Large intestine (tissue), 3 donors: ENCODE measurements at regions not wholly inside any gene's neighbourhood (a gene's known extent, or its start where the extent isn't known, plus 50 kb on each side); places are given as distances from the start of the nearest gene placed in this dataset.

Experiments used
- DNase-seq, 2 donors: peaks; one replicate each; pipeline versions ENCODE4 v3.0.0 to v3.0.0-alpha.2; 2013
- H3K27ac ChIP-seq: one replicate; pipeline ENCODE4 v1.5.1; 2013; ENCODE audit warnings: low read length
- H3K27me3 ChIP-seq: 2 replicates; pipeline ENCODE4 v1.6.1; 2013; ENCODE audit warnings: low read length; ENCODE audit not compliant: control insufficient read depth, insufficient read depth
- H3K36me3 ChIP-seq: 2 replicates; pipeline ENCODE4 v1.6.1; 2013; ENCODE audit warnings: low read length; ENCODE audit not compliant: control insufficient read depth, insufficient read depth
- H3K4me1 ChIP-seq: one replicate; pipeline ENCODE4 v1.6.1; 2013; ENCODE audit warnings: low read length; ENCODE audit not compliant: control insufficient read depth, insufficient read depth
- H3K4me3 ChIP-seq: one replicate; pipeline ENCODE4 v1.5.1; 2013; ENCODE audit warnings: low read length
- H3K9me3 ChIP-seq: one replicate; pipeline ENCODE4 v1.6.1; 2013; ENCODE audit warnings: mild to moderate bottlenecking, low read depth, low read length, moderate library complexity; ENCODE audit not compliant: control insufficient read depth
- WGBS: methylation state at CpG from one replicate; pipeline ENCODE4 v1.1.5; 2013; ENCODE audit warnings: low lambda C conversion rate; ENCODE audit not compliant: insufficient coverage; 5-methylcytosine and 5-hydroxymethylcytosine counted together

DNA sequence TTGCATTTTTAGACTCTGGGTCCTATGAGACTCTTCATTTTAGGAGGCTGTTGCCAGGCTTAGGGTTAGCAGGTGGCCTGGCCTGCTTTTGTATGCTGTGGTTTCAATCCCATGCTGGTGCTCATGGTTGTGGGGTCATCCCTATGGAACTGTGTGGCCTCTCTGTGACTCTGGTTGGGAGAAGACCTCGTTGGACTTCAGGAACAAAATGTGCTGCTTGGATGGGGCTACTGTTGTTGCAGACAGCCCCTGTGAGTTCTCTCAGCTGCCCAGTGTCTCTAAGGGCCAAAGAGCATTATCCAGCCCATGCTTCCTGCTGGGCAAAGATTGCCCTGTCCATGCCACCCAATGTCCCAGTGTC lies 169.5 kb upstream of the S1PR3 start:
- Histone ChIP-seq H3K27ac (no peak overlapping the region), H3K27me3 (no peaks in the 10 kb centered on the region)
- no CpG with 5 or more reads among the region's 1 CpG for WGBS

DNA sequence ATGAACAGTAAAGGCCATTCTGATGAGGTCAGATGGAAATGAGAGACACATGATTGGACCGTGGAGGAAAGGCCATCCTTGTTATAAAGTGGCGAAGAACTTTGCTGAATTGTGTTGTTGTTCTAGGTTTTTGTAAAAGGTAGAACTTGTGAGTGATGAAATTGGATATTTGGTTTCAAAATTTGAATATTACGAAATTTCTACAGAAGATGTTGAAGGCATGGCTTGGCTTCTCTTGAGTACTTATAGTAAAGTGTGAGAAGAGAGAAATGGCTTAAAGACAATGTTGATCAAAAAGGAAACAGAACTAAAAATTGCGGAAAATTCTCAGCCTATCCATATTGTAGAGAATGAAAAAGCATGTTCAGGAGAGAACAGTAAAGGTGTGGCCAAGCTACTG lies 166.6 kb upstream of the S1PR3 start:
- H3K4me1 ChIP-seq = no peaks in the 10 kb centered on the region
- no peak overlapping the region for H3K27ac ChIP-seq
- no peak for DNase-seq
- no peaks in the 10 kb centered on the region for H3K36me3 ChIP-seq
- no CpG with 5 or more reads among the region's 4 CpGs for WGBS
- H3K9me3 ChIP-seq = no peaks in the 10 kb centered on the region
- H3K27me3 ChIP-seq = no peaks in the 10 kb centered on the region
- H3K4me3 ChIP-seq = no peak overlapping the region

More for the DNA sequence above, 169.5 kb upstream of the S1PR3 start:
- no peaks in the 10 kb centered on the region for H3K36me3 ChIP-seq
- no peak for DNase-seq
- H3K4me1 ChIP-seq = no peaks in the 10 kb centered on the region
- H3K4me3 ChIP-seq = no peak overlapping the region
- H3K9me3 ChIP-seq = no peaks in the 10 kb centered on the region

DNA sequence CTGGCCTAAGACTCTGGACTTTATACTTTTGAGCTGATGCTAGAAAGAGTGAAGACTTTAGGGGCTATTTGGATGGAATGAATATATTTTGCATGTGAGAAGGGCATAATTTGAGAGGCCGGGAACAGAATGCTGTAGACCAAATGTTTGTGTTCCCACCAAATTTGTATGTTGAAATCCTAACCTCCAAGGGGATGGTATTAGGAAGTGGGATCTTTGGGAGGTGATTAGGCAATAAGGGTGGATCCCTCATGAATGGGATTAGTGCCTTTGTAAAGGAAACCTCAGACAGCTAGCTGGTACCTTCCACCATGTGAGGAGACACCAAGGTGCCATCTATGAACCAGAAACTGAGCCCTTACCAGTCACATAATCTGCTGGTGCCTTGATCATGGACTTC lies 165.1 kb upstream of the S1PR3 start:
- H3K27ac ChIP-seq = no peak overlapping the region
- H3K36me3 ChIP-seq = no peaks in the 10 kb centered on the region
- H3K4me3 ChIP-seq = no peak overlapping the region
- H3K9me3 ChIP-seq = no peaks in the 10 kb centered on the region
- no CpG with 5 or more reads among the region's 1 CpG for WGBS
- no peak for DNase-seq
- no peaks in the 10 kb centered on the region for H3K4me1 ChIP-seq
- no peaks in the 10 kb centered on the region for H3K27me3 ChIP-seq

DNA sequence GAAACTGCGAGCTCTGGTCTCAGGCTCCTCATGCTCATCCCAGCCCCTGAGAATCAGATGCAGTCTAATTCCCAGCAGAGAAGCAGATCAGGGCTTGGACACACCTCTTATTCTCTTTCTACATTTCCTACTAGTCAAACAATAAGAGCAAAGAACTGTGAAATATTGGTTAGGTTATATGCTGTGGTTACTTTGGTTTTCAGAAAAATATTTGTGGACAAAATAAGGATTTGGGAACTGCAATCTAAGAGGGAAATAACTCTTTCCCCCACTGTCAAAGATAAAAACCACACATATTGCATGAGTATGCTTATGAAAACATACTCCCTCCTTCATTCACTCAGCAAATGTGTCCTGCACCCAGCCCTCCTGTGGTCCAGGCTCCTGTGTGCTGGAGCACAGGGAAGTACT lies 164.5 kb upstream of the S1PR3 start:
- Histone ChIP-seq H3K9me3 (no peaks in the 10 kb centered on the region), H3K36me3 (no peaks in the 10 kb centered on the region), H3K4me3 (no peak overlapping the region), H3K27me3 (no peaks in the 10 kb centered on the region), H3K27ac (no peak overlapping the region), H3K4me1 (no peaks in the 10 kb centered on the region)
- no CpG with 5 or more reads among the region's 1 CpG for WGBS
- no peak for DNase-seq

DNA sequence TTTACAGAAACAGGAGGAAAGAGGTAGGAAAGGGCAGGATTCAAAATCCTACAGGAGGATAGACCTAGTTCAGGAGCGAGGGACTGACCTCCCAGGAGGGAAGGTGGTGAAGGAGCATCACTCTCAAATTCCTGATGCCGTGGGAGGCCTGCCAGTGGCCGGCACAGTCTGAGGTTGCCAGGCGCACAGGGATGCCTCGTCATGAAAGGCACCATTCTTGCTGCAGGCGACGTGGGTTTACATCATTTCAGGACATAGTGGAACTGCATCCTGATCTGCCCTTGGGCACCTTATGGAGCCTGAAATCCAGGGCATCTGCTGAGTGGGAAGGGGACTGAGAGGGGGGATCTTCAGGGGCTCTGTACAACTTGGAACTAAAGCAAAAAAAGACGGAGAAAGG lies 163.2 kb upstream of the S1PR3 start:
- no peak for DNase-seq
- Histone ChIP-seq H3K27ac (no peak overlapping the region), H3K36me3 (no peaks in the 10 kb centered on the region), H3K4me1 (no peaks in the 10 kb centered on the region), H3K9me3 (no peaks in the 10 kb centered on the region), H3K27me3 (no peaks in the 10 kb centered on the region), H3K4me3 (no peak overlapping the region)
- WGBS = no CpG with 5 or more reads among the region's 8 CpGs

DNA sequence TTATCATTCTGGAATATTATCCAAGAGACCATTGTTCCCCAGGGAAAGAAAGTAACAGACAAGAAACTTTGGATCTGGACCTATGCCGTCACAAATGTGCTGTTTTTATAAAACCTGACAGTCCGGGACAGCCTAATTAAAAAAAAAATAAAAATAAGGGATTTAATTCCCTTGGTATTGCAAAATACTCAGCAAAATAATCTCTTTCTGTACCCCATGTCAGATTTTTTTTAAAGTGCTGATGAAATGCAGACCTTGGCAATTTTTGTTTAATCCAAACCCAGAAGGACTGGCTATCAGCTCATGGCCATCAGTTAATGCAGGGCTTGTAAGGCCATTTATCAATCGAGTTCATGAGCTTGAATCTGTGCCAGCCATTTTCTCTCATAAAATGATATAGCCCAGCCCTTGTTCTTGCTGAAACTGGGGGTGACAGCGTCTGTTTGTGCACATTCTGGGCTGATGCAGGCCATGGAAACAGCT lies 162.7 kb upstream of the S1PR3 start:
- no peaks in the 10 kb centered on the region for H3K9me3 ChIP-seq
- H3K4me1 ChIP-seq = no peaks in the 10 kb centered on the region
- no peak for DNase-seq
- no peaks in the 10 kb centered on the region for H3K36me3 ChIP-seq
- H3K27ac ChIP-seq = no peak overlapping the region
- WGBS = no CpG with 5 or more reads among the region's 4 CpGs
- H3K4me3 ChIP-seq = no peak overlapping the region
- no peaks in the 10 kb centered on the region for H3K27me3 ChIP-seq

DNA sequence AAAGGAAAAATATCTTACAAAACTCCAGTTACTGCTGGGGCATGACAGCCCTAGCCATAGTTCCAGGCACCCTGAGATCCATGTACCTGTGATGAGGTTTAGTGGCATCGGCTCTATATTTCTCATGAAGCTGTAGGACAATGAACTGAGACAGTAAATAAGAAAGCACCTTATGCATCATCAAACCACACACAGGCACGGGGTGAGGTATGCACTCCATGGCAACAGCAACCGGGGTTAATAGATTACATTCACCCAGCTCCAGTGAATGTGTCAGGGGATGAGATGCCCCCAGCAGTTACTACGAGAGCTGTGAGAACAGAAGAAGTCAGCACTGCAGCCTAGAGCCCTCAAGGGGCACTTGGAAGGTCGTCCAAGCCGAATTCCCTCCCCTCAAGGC lies 162.0 kb upstream of the S1PR3 start:
- no peaks in the 10 kb centered on the region for H3K9me3 ChIP-seq
- H3K27ac ChIP-seq = no peak overlapping the region
- H3K4me1 ChIP-seq = no peaks in the 10 kb centered on the region
- H3K36me3 ChIP-seq = no peaks in the 10 kb centered on the region
- DNase-seq = no peak
- WGBS = no CpG with 5 or more reads among the region's 6 CpGs
- no peak overlapping the region for H3K4me3 ChIP-seq
- no peaks in the 10 kb centered on the region for H3K27me3 ChIP-seq

DNA sequence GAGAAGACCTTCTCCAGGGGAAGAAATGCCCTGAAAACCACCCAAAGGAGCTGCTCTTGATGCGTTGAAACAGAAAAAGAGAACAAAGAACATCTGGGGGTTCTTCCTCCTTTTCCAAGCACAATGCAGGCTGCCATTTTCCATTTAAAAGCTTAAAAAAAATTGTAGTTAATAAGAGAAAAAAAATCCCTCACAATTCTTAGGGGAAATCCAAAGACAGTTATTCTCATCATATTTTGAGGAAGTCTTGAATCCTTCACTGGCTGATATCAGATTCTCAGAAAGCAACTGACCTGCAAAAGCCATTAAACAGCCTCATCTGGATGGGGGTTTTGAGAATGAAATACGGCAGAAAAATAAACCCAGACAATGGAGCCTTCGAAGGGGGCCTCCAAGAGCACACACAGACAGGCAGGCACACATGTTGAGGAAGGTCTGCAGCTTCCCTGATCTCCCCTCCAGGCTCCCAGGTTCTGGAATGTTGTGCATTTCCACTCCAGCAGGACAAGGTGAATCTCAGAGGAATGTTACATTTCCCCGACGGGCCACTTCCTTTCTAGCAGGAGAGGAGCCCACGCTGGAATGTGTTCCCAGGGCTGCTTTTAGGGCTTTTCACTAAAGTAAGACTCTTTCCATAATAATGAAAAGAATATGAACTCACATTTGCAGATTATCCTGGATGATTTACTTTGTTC lies 159.4 kb upstream of the S1PR3 start:
- Histone ChIP-seq H3K27me3 (no peaks in the 10 kb centered on the region), H3K4me1 (no peaks in the 10 kb centered on the region), H3K36me3 (no peaks in the 10 kb centered on the region), H3K27ac (no peak overlapping the region), H3K4me3 (no peak overlapping the region), H3K9me3 (no peaks in the 10 kb centered on the region)
- DNase-seq = no peak
- no CpG with 5 or more reads among the region's 6 CpGs for WGBS

DNA sequence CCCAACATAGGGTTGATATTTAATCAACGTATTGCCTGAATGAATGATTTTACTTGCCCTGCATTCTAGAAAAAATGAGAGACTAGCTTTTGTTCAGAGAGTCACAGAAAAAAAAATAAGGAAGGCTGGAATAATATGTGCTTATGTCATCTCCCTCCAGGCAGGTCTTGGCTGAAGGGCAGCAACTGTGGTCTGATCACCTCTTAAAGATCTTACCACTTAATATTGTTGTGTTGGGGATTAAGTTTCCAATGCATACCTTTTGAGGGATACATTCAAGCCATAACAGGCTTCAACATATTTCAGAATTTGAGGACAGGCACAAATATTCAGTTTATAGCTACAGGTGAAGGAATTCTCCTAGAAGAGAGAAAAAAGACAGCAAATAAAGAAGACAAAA lies 157.3 kb upstream of the S1PR3 start:
- no CpG with 5 or more reads among the region's 1 CpG for WGBS
- no peak overlapping the region for H3K4me3 ChIP-seq
- no peaks in the 10 kb centered on the region for H3K36me3 ChIP-seq
- no peaks in the 10 kb centered on the region for H3K9me3 ChIP-seq
- H3K4me1 ChIP-seq = no peaks in the 10 kb centered on the region
- H3K27me3 ChIP-seq = no peaks in the 10 kb centered on the region
- DNase-seq = no peak
- H3K27ac ChIP-seq = no peak overlapping the region

DNA sequence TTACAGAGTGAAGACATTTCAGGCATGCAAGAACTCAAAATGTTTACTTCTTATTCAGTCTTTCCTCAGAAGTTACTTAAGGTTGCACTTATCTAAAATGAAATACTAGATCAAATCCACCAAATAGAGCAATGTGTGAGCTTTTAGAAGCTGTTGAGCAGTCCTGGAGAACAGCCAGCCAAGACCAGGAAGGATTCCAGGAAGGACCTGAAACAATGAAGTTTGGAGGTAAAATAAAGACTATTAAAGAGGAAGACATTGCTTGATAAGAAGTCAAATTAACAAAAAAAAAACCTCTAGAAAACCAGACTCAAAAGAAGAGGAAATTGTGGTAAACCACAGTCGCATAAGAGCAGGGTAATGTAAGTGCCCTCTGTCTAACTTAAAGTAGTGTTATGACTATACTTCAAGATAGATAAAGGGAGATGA lies 156.2 kb upstream of the S1PR3 start:
- WGBS = 80% methylated on average over 1 of the region's 1 CpG
- no peaks in the 10 kb centered on the region for H3K9me3 ChIP-seq
- H3K27me3 ChIP-seq = no peaks in the 10 kb centered on the region
- no peak overlapping the region for H3K4me3 ChIP-seq
- no peak overlapping the region for H3K27ac ChIP-seq
- H3K36me3 ChIP-seq = no peaks in the 10 kb centered on the region
- DNase-seq = no peak
- no peaks in the 10 kb centered on the region for H3K4me1 ChIP-seq

DNA sequence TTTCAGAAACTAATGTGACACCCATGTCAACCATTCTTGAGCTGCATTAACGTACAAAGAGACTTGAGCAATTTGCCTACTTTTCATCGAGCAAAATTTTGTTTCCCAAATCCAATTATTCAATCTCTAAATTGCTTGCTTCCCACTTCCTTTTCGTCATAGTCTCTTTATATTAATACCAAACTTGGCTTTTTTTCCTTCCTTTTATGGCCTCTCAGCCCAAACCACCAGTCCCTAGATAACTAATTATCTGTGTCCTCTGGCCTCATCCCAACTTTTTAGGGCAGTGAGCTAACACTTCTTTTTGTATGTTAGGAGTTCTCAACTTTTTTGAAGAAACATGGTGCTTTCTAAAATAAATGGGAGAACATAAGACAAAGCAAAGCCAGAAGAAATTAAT lies 155.5 kb upstream of the S1PR3 start:
- 80% methylated on average over 3 of the region's 3 CpGs for WGBS

More for the DNA sequence above, 155.5 kb upstream of the S1PR3 start:
- H3K4me3 ChIP-seq = no peak overlapping the region
- no peaks in the 10 kb centered on the region for H3K36me3 ChIP-seq
- no peaks in the 10 kb centered on the region for H3K9me3 ChIP-seq
- no peaks in the 10 kb centered on the region for H3K4me1 ChIP-seq
- H3K27me3 ChIP-seq = no peaks in the 10 kb centered on the region
- DNase-seq = no peak
- H3K27ac ChIP-seq = no peak overlapping the region
